ENCODE measurements at regions not wholly inside any gene's neighbourhood (a gene's known extent, or its start where the extent isn't known, plus 50 kb on each side); places are given as distances from the start of the nearest gene placed in this dataset.

- no peak overlapping the region for H3K27ac ChIP-seq
- H3K9me3 ChIP-seq, result no peaks in the 10 kb centered on the region
- intact Hi-C loops (cut with DNase I; ENCODE audit: low total_unique reads), result no loop called here
- 85 to 93% methylated on average over 8 of the region's 8 CpGs for WGBS, 2 donors
- TF ChIP-seq CTCF (IDR thresholded peaks at IDR 0.05) (no peak), POLR2A (IDR thresholded peaks at IDR 0.05) (no peak)
- no peaks in the 10 kb centered on the region for H3K36me3 ChIP-seq (ENCODE audit: low read depth, missing control alignments)
- DNase-seq, result no peak
- H3K4me1 ChIP-seq, result no peaks in the 10 kb centered on the region
- no peaks in the 10 kb centered on the region for H3K27me3 ChIP-seq
- no peak overlapping the region for H3K4me3 ChIP-seq
These were observed 1012.8 kb downstream of the ROBO2 start for GRCh38 chr3:78052746-78053145.

GRCh38 chr3:78066287-78066686, 1026.4 kb downstream of the ROBO2 start:
- Histone ChIP-seq H3K36me3 (ENCODE audit: low read depth, missing control alignments) (no peaks in the 10 kb centered on the region), H3K27ac (no peak overlapping the region), H3K4me3 (no peak overlapping the region), H3K9me3 (no peaks in the 10 kb centered on the region), H3K4me1 (no peaks in the 10 kb centered on the region), H3K27me3 (no peaks in the 10 kb centered on the region)
- TF ChIP-seq POLR2A (IDR thresholded peaks at IDR 0.05), result no peak
- no peak for TF ChIP-seq CTCF (IDR thresholded peaks at IDR 0.05)
- 87 to 96% methylated on average over 5 of the region's 5 CpGs for WGBS, 2 donors
- no peak for DNase-seq
- intact Hi-C loops (cut with DNase I; ENCODE audit: low total_unique reads), result no loop called here

- WGBS, 2 donors, result 91 to 94% methylated on average over 2 of the region's 2 CpGs
These were observed 1030.3 kb downstream of the ROBO2 start for GRCh38 chr3:78070188-78070587.

GRCh38 chr3:78076379-78076778, 1036.5 kb downstream of the ROBO2 start:
- Histone ChIP-seq H3K36me3 (ENCODE audit: low read depth, missing control alignments) (no peaks in the 10 kb centered on the region), H3K27ac (no peak overlapping the region), H3K4me1 (no peaks in the 10 kb centered on the region), H3K9me3 (no peaks in the 10 kb centered on the region), H3K27me3 (no peaks in the 10 kb centered on the region), H3K4me3 (no peak overlapping the region)
- intact Hi-C loops (cut with DNase I; ENCODE audit: low total_unique reads), result no loop called here
- DNase-seq, result no peak
- no peak for TF ChIP-seq POLR2A (IDR thresholded peaks at IDR 0.05)
- TF ChIP-seq CTCF (IDR thresholded peaks at IDR 0.05), result no peak

More at GRCh38 chr3:78070188-78070587, 1030.3 kb downstream of the ROBO2 start:
- H3K27me3 ChIP-seq, result no peaks in the 10 kb centered on the region
- intact Hi-C loops (cut with DNase I; ENCODE audit: low total_unique reads), result no loop called here
- no peak overlapping the region for H3K4me3 ChIP-seq
- H3K36me3 ChIP-seq (ENCODE audit: low read depth, missing control alignments), result no peaks in the 10 kb centered on the region
- H3K4me1 ChIP-seq, result no peaks in the 10 kb centered on the region
- DNase-seq, result no peak
- TF ChIP-seq CTCF (IDR thresholded peaks at IDR 0.05) (no peak), POLR2A (IDR thresholded peaks at IDR 0.05) (no peak)
- no peaks in the 10 kb centered on the region for H3K9me3 ChIP-seq
- no peak overlapping the region for H3K27ac ChIP-seq

GRCh38 chr3:78077178-78077577, 1037.3 kb downstream of the ROBO2 start:
- no peak for DNase-seq
- H3K36me3 ChIP-seq (ENCODE audit: low read depth, missing control alignments), result no peaks in the 10 kb centered on the region
- H3K27ac ChIP-seq, result no peak overlapping the region
- intact Hi-C loops (cut with DNase I; ENCODE audit: low total_unique reads), result no loop called here
- H3K4me1 ChIP-seq, result no peaks in the 10 kb centered on the region
- H3K9me3 ChIP-seq, result no peaks in the 10 kb centered on the region
- no peaks in the 10 kb centered on the region for H3K27me3 ChIP-seq
- H3K4me3 ChIP-seq, result no peak overlapping the region
- WGBS, 2 donors, result 90 to 91% methylated on average over 4 of the region's 4 CpGs
- TF ChIP-seq CTCF (IDR thresholded peaks at IDR 0.05), result no peak
- TF ChIP-seq POLR2A (IDR thresholded peaks at IDR 0.05), result no peak

Data from testis (tissue), 2 donors.